Astrocyte (in vitro differentiated cells and primary cell): ENCODE measurements at regions not wholly inside any gene's neighbourhood (a gene's known extent, or its start where the extent isn't known, plus 50 kb on each side); places are given as distances from the start of the nearest gene placed in this dataset.

Experiments used
- EZH2 ChIP-seq: IDR thresholded peaks from 2 replicates; pipeline ENCODE4 v1.6.1; 2012; ENCODE audit warnings: mild to moderate bottlenecking, low read length, inconsistent platforms; ENCODE audit not compliant: insufficient read depth
- TF ChIP-seq, protein P1 (sequence below): IDR thresholded peaks from 2 replicates; pipeline ENCODE4 v1.5.1; 2011; ENCODE audit warnings: low read depth, mild to moderate bottlenecking, inconsistent platforms, low read length, moderate library complexity; ENCODE audit not compliant: insufficient read depth

GRCh38 chr12:47303207-47303606 is 223.4 kb upstream of the AMIGO2 start:
- no peak for TF ChIP-seq EZH2
- TF ChIP-seq, protein P1, sequence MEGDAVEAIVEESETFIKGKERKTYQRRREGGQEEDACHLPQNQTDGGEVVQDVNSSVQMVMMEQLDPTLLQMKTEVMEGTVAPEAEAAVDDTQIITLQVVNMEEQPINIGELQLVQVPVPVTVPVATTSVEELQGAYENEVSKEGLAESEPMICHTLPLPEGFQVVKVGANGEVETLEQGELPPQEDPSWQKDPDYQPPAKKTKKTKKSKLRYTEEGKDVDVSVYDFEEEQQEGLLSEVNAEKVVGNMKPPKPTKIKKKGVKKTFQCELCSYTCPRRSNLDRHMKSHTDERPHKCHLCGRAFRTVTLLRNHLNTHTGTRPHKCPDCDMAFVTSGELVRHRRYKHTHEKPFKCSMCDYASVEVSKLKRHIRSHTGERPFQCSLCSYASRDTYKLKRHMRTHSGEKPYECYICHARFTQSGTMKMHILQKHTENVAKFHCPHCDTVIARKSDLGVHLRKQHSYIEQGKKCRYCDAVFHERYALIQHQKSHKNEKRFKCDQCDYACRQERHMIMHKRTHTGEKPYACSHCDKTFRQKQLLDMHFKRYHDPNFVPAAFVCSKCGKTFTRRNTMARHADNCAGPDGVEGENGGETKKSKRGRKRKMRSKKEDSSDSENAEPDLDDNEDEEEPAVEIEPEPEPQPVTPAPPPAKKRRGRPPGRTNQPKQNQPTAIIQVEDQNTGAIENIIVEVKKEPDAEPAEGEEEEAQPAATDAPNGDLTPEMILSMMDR: no peak
